ENCODE measurements at regions not wholly inside any gene's neighbourhood (a gene's known extent, or its start where the extent isn't known, plus 50 kb on each side); places are given as distances from the start of the nearest gene placed in this dataset.

GRCh38 chr18:23077493-23078256 is 57.6 kb upstream of the CABLES1 start:
- DNase-seq, result peak; percentile 10

DNA sequence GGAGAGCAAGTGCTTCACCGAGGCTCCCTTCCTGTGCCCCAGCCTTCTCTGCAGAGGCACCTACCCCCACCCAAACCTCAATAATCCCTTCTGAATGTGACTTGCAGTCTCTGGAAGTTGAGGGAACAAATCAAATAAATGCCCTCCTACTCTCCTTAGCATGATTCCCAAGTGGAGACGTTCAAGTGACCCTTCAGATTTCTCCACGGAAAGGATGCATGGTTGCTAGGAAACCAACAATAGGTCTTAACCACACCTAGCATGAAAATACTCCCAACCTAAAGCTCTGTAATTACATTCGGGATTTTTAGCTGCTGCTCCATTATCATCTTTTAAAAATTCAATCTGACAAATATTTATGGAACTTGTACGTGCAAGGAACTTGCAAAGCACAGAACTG is 50.2 kb upstream of the CABLES1 start:
- DNase-seq, result peak; percentile 39
